HG03280 (cell line): ENCODE measurements at regions not wholly inside any gene's neighbourhood (a gene's known extent, or its start where the extent isn't known, plus 50 kb on each side); places are given as distances from the start of the nearest gene placed in this dataset.

ENCODE experiments used
- ATAC-seq: cut with Tn5 transposase; IDR thresholded peaks from one replicate; pipeline ENCODE4 v1.9.1; 2021; ENCODE audit warnings: mild to moderate bottlenecking, moderate library complexity; ENCODE audit not compliant: unreplicated experiment

DNA sequence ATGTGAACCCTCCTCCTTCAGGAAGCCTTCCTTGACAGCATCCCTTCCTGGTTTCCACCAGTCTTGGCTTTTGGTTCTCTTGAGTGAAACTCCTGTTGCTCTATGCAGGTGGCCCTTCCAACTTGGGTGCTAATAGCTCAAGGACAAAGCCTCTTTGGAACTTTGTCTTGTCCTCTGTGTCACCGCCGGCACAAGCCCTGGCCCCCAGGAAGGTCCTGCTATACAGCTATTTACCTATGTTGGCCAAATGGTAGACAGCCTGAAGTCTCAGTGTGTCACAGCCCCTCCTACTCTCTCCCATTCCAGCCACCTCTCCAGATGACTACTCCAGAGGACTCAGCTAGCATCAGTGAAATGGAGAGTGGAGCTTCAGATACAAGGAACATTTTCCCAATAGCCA, 94.7 kb upstream of the ZNF618 start:
- no peak for ATAC-seq

DNA sequence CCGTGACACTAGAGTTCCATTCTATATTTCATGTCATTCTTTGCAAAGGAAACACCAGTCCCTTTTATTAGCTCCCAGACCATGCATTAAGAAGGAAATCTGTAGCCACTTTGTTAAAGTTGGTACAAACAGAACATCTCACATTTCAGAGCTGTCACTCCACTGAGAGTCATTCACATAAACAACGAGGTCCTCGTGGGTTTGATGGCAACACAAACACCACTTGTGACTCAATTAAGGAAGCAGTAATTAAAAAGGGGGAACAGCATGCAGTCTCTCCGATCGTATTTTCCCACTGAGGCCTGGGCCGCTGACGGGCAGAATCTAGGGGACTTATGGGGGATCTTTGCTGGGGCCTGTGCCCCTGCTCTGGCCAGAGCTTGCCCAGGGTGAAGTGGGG, 94.2 kb upstream of the ZNF618 start:
- no peak for ATAC-seq

DNA sequence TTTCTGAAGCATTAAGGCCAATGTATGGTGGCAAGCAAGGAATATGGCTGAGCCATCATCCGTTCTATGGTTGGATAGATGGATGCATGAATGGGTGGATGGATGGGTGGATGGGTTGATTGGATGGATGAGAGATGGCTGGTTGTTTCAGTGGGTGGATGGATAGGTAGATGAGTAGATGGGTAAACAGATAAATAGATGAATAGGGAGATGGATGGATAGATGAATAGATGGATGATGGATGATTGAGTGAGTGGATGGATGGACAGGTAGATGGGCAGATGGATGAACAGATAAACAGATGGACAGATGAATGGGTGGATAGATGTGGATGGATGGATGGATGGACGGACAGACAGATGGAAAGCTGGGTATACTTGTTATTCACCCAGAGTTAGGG, 92.6 kb upstream of the ZNF618 start:
- ATAC-seq = no peak

DNA sequence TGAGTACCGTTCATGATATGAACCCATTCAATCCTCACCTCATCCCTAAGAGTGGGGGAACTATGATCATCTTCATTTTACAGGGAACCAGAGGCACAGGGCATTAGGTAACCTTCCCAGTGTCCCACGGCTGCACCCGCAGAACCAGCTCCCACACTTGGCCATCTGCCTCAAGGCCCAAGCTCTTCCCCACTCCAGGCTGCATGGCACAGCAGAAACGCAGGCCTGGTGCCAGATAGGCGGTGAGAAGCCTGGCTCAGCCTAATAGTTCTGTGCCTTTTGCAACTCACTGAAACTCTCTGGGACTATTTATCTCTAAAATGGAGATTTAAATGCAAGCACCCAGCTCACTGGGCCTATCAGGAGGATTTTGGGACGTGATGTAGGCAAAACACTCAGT, 90.8 kb upstream of the ZNF618 start:
- no peak for ATAC-seq

DNA sequence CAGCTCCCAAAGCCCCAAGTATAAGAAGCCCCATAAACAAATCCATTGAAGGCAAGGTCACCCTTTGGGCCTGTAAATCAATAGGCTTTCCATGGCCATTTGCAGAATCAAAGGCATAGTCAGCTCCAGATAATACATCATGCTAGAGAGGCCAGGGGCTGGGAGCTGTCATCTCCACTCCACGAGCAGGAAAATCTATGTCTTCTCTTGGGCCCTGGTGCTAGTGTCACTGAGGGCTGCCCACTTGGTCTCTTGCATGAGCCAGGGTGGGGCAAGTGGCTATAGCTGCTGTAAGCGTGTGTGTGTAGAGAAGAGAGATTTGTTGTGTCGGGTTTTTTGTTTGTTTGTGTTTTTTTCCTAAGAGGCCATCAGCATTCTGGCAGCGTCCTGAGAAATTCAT, 90.0 kb upstream of the ZNF618 start:
- ATAC-seq = no peak

DNA sequence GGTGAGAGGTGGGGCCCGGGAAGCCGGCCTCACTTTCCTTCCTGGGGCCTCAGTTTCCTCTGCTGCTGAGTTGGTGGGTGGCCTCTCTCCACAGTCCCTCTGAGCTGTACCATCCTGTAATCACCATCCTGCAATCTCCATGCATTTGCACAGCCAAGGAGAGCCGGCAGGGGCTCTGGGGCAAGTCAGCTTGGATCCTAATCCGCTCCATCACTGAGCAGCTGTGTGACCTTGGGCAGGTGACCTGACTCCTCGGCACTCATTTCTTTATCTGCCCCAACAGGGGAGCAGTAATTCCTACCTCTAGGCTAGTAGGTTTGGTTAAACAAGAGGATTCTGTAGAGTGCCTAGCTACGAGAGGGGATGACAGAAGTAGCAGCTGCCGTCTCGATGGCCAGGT, 88.2 kb upstream of the ZNF618 start:
- no peak for ATAC-seq

DNA sequence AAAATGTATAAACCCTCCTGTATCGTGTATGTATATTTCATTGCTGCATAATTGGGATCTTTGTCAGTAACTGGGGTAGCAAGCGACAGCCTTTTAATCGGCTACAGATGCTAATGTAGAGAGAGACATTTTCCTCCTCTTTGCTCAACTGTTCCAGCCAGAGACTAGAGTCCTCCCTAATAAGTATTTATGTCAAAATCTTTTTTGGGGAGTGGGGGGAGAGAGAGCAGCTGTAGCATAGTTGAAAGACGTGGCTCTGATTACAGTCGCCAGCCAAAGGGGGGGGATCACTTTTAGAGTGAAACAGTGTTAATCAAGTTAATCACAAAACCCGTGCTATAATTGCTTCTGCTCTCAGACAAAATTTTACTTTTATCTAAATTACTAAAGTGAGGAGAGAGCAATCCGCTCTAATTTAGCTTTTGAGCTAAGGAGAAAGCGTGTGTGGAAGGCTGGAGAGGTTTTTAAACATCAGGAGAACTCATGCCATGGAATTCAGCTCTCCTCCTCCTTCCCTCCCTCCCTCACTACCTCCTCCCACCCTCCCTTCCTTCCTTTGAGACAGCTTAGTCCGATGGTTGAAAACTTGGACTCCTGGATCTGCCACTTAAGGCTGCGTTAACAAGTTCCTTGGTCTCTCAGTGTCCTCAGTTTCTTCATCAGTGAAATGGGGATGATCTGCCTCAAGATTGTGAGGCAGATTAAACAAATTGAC, 87.3 kb upstream of the ZNF618 start:
- no peak for ATAC-seq

DNA sequence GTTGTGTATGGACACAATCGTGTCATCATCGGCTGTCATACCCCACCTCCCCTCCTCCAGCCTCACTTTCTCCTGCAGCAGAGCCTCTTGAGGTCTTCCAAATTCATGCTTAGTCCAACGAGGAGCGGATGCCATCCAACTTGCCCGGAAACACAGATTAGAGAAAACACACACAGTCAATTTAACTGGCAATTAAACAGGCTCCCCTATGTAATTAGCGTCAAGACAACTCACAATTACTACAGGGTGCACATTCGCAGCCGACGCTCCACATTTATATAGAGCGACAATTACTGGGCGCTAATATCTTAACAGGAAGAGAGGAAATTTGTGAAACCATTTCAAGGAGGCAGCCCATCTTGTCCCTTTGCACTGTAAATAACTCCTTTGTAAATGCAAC, 86.0 kb upstream of the ZNF618 start:
- no peak for ATAC-seq

DNA sequence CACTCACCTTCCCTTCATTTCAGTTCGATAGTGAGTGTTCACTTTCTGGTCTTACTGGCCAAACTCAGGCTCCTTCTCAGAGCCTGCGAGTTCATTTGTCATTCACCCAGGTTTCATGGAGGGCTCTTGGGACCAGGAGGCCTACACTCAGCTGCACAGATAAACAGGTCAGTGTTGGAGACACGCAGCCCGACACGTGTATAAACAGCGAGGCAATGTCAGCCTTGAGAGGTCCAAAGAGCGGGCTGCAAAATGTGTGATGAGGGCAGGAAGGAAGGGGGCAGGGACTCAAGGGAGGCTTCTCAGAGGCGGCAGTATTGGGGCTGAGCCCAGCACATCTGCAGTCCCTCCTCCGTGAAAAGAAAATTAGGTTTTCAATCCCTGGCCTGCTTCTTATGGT, 82.6 kb upstream of the ZNF618 start:
- ATAC-seq = no peak

DNA sequence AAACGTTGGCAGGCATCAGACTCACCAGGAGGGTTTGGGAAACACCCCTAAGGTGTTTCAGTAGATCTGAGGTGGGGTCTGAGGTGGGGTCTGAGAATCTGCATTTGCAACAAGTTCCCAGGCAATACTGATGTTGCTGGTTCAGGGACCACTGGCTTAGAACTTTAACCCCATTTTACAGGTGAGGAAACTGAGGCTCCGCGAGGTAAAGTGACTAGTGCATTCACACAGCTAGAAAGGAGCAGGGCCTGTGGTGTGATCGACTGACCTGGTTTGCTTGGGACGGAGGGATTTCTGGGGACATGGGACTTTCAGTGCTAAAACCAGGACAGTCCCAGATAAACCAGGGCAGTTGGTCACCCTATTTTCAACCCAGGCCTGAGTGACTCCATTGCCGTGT, 81.4 kb upstream of the ZNF618 start:
- ATAC-seq = no peak

DNA sequence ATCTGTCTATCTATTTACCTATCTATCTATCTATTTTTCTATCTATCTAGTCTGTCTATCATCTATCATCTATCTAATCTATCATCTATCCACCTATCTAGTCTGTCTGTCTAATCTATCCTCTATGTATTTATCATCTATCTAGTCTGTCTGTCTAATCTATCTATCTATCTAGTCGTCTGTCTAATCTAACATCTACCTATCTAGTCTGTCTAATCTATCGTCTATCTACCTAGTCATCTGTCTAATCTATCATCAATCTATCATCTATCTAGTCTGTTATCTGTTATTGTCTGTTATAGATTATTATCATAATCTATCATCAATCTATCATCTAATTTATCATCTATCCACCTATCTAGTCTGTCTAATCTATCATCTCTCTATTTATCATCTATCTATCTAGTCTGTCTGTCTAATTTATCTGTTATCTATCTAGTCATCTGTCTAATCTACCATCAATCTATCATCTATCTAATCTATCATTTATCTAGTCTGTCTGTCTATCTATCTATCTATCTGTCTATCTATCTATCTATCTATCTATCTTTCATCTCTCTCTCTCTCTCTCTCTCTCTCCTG, 80.2 kb upstream of the ZNF618 start:
- no peak for ATAC-seq

DNA sequence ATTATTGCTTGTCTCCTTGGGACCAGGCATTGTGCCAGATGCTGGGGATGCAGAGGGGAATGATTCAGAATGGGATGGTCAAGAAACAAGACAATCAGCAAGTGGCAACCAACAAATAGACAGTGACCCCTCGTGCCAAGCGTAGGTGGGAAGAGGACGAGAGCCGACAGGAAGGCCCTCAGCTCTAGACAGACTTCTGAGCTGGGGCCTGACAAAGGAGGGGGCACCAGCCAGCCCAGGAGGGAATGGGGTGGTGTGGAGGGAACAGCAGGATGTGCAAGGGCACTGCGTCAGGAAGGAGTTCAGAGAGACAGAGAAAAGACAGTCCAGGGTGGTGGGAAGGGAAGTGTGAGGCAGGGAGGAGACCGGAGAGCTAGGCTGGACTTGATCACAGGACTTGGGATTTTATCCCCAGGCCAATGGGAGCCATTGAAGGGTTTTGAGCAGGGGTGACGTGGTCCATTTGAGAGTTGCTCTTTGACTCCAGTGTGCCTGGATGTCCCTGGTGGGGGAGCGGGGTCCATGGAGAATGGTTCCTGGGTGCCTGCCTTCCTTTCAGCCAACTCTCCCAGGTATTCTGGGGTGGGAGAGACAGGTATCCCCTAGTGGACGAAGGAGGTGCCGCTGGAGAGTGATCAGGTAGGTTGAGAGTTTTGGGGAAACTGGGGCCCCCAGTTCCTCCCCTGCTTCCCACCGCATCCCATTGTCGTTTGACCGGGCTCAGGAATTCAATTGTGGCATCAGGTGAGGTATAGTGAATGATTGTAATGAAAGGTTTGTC, 79.3 kb upstream of the ZNF618 start:
- ATAC-seq = no peak

DNA sequence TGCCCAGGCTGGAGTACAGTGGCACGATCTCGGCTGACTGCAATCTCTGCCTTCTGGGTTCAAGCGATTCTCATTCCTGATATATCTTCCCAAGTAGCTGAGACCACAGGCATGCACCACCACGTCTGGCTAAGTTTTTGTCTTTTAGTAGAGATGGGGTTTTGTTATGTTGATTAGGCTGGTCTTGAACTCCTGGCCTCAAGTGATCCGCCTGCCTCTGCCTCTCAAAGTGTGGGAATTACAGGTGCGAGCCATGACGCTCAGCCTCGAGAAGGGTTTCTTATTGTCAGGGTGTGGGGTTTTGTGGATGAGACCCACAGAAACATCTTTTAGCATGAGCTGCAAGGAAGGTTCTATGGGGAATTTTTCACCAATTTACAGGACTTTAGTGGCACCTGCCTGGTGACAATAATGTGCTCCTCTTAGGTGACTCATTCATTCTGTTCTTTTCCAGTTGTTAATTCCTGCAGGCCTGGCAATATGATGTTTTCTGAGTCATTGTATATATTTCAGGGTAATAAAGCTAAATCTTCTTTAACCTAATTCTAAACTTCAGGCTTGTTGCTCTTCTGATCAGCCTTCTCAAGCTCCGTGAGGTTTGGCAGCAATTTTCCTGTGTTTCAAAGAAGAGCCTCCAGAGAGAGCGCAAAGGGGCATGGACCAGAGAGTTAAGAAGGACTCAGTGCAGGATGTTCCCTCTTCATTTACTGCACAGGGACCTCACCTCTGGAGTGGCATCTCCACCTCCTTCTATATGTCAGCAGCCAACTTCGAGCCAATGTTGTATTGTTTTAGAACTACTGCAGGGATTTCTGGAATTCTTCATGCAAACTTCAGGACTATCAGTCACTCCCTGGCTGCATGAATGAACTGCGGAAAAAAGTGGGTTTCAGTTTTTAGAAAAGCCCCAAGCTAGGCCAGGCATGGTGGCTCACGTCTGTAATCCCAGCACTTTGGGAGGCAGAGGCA, 77.8 kb upstream of the ZNF618 start:
- ATAC-seq = no peak

DNA sequence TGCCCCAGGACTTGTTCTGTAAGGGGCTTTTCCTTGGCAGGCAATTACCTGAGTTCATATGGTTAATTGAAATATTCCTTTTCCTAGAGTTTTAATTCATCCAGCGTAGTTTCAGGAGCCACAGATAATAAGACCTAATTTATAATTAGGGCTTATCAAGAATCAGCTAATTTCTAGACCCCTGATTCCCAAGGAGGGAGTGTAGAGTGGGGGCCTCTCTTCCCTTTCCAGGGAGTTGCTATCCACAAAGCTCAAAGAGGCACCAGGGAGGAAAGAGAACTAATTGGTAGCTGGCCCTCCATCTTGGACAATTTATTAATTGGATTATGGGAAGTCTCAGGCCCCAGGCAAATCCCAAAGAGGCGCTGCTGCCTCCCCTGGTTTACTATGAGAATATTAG, 75.8 kb upstream of the ZNF618 start:
- ATAC-seq = no peak

DNA sequence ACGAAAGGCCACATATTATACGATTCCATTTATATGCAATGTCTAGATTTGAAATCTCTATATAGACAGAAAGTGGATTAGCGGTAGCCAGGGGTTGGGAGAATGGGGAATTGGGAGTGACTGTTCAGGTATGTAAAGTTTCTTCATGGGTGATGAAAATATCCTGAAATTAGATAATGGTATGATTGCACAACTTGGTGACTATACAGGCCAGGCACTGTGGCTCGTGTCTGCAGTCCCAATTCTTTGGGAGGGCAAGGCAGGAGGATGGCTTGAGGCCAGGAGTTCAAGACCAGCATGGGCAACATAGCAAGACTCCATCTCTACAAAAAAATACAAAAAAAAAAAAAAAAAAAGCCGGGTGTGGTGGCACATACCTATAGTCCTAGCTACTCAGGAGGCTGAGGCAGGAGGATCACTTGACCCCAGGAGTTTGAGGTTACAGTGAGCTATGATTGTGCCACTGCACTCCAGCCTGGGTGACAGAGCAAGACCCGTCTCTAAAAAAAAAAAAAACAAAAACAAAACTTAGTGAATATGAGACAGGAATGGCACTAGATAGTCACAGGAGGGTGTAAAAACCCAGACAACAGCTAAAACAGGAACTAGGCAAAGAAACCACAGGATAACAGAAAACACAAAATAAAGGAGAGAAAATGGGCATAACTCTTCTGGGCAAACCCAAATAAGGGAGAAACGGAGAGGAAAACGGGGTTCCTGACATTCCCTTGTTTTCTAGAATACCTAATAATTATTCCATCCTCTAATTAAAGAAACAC, 72.1 kb upstream of the ZNF618 start:
- ATAC-seq = no peak

DNA sequence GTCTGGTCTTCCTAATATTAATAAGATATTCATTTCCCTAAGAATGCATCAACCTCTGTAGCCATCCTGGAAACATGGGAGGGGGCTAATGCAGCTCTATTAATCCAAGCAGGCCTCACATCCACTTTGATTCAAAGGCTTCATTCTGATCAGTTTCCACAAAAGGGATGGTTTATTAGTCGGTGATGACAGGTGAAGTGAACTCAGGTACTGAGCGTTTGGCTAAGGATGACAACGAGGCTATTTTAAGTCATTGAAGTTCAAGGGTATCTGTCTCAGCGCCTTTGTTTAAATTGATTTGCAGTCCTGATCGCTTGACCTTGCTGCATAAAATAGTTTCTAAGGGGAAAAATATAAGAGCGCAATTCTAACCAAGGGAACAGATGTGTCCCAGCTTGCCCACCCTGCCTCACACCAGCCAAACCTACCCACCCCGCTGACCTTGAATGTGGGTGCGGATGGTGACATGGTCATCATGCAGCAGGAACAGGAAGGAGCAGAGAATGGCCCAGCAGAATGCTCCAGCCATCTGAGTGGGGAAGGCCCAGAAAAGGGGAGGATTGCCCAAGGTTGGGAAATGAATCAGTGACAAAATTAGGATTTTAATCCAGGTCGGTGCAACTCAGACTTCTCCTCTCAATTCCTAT, 70.5 kb upstream of the ZNF618 start:
- ATAC-seq = no peak

DNA sequence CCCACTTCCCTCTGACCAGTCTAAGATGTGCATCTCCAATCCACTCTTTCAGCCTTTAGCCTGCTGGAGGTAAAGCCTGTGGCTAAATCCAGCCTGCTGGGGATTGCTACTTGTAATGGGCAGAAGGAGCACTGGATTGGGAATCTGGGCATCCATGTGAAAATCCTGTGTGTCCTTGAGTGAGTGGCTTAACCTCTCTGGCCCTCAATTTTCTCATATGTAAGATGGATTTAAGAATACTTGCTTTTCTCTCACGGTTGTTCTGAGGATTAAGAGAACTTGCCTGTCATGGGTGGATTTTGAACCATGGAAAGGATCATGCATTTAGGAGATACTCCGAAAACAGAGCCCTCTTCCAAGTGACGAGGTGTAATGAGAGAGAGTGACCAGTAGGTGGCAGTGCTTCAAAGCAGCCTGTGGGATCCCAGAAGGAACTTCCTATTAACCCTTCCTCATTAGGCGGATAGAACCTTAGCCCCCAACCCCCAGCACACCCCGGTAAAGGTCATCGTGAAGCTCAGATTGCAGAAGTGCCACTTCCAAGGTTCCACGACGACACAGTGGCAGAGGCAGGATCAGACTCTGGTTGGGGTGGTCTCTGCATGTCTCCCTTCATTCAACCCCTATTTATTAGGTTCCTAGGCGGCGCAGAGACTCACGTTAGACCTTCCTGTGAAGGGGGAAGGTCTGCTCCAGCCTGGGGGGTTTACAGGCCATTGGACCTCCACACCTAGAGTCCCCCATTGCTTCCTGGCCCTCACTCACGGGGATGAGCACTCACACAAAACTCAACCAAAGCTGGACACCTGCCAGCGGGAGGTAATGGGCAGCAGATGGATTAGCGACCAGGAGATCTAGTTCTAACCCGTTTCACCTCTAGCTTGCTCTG, 68.7 kb upstream of the ZNF618 start:
- no peak for ATAC-seq

DNA sequence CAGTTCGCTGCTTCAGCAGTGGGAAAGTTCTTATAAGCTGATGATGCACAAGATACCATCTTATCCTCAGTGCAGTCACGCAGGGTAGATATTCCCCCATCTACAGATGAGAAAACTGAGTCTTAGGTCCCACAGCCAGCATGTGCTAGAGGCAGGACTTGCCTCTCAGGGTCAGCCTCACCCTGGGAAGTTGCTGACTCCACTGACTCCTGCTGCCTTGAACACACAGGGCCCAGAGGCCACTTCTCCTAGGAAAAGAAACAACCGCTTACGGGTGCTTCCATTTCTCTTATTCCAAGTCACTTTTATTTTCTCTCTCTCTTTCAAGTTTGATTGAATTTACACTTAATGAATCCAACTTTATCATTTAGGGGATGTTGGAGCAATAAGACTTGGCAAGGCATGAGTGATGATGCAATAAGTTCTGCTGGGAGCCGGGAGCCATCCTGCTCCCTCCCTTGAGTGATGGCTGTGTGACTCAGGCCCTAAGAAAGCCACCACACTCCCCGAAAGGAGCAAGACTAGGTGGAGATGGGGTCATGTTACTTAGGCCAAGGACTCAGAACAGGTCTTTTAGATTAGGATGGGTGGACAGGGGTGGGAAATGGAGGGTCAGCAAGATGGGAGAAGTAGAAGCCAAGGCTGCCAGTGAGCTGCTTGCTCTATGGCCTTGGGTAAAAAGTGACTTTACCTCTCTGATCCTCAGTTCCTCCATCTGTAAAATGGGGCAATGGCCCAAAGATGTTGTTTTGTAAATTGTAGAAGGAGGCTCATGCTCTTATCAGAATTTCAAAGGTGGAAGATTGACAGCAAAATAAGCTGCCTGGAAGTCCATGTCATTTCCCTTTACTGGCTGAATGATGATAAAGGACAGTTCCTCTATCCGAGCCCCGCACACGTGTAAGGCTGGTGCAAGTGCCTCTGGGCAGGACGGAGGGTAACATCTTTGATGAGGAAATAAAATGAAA, 67.4 kb upstream of the ZNF618 start:
- ATAC-seq = no peak
